K562 (cell line): ENCODE measurements at regions not wholly inside any gene's neighbourhood (a gene's known extent, or its start where the extent isn't known, plus 50 kb on each side); places are given as distances from the start of the nearest gene placed in this dataset.

Source experiments
- ATAC-seq: fragments of 200-7000 bp; cut with Tn5 transposase; 3 replicates; pipeline ENCODE4 v1.9.1; 2020; ENCODE audit warnings: moderate library complexity
- BruUV-seq: library from RNA; stranded (reverse); fragments of 400-500 nt; replicated peaks from 2 replicates; lab custom pipeline; 2021; lab: Mats Ljungman, UMichigan
- CTCF ChIA-PET: fragments of 300-600 bp; formaldehyde crosslinking; extraction: SDS; loops from one replicate; lab custom pipeline; 2021; ENCODE audit warnings: low intra/inter-chr PET ratio; lab: Yijun Ruan, JAX
- POLR2A ChIA-PET: fragments of 300-600, 350-650 bp; sonication (Branson Sonifier 250); formaldehyde crosslinking; extraction: SDS; loops from one replicate; lab custom pipeline; 2021; ENCODE audit warnings: antibody characterized with exemption, inconsistent platforms; lab: Yijun Ruan, JAX
- DNase-seq, 4 experiments: peaks; one replicate each; pipeline versions ENCODE4 v3.0.0 to v3.0.0-alpha.2; 2011 to 2018; ENCODE audit warnings: low spot score in 3 of 4, mixed read lengths in 3 of 4; ENCODE audit errors: extremely low read depth in 1 of 4
- FAIRE-seq: peaks from 2 replicates; lab custom pipeline; 2011; peaks lifted over from hg19 to GRCh38; lab: Jason Lieb, UNC
- H2AFZ ChIP-seq: 2 replicates; pipeline ENCODE4 v1.6.0; 2011; ENCODE audit warnings: low read depth, low read length, control low read depth, inconsistent platforms
- H3K27ac ChIP-seq: fragments of 200-600 bp; 3 replicates; pipeline ENCODE4 v1.8.0; 2011; ENCODE audit warnings: low read depth, mild to moderate bottlenecking, control low read depth, inconsistent platforms, low read length, moderate library complexity, mixed read lengths; ENCODE audit errors: extremely low read depth
- H3K27me3 ChIP-seq, 2 experiments: fragments of 300-600 bp in 1 of 2; 2 replicates in 1 of 2; 3 replicates in 1 of 2; pipeline versions ENCODE4 v1.6.0 to v1.8.0; 2011; ENCODE audit warnings: inconsistent platforms in 2 of 2, low read length in 2 of 2, mild to moderate bottlenecking in 1 of 2, mixed read lengths in 1 of 2, moderate library complexity in 1 of 2; ENCODE audit not compliant: control insufficient read depth in 2 of 2, insufficient read depth in 2 of 2
- H3K36me3 ChIP-seq: fragments of 300-600 bp; 3 replicates; pipeline ENCODE4 v1.8.0; 2011; ENCODE audit warnings: mild to moderate bottlenecking, low read length, inconsistent platforms; ENCODE audit not compliant: control insufficient read depth, insufficient read depth
- H3K4me1 ChIP-seq, 2 experiments: fragments of 200-600 bp in 1 of 2; replicated peaks in 1 of 2; 2 replicates in 1 of 2; 3 replicates in 1 of 2; pipeline versions ENCODE4 v1.5.1 to v1.8.0; 2011; ENCODE audit warnings: inconsistent platforms in 2 of 2, low read length in 2 of 2, mild to moderate bottlenecking in 1 of 2, mixed read lengths in 1 of 2, moderate library complexity in 1 of 2; ENCODE audit not compliant: control insufficient read depth in 2 of 2, insufficient read depth in 2 of 2
- H3K4me2 ChIP-seq: 2 replicates; pipeline ENCODE4 v1.6.1; 2011; ENCODE audit warnings: low read length, control low read depth, inconsistent platforms, mixed read lengths; ENCODE audit not compliant: insufficient read depth
- H3K4me3 ChIP-seq: fragments of 200-600 bp; sonication (generic), shearing (Covaris generic); 2 replicates; pipeline ENCODE4 v1.5.1; 2016; ENCODE audit warnings: control low read depth, inconsistent platforms
- H3K79me2 ChIP-seq: fragments of 200-600 bp; 3 replicates; pipeline ENCODE4 v1.8.0; 2011; ENCODE audit warnings: low read length, inconsistent platforms; ENCODE audit not compliant: control insufficient read depth, insufficient read depth
- H3K9ac ChIP-seq, 2 experiments: 2 replicates each; pipeline versions ENCODE4 v1.6.0 to v1.6.1; 2011; ENCODE audit warnings: low read depth in 2 of 2, low read length in 2 of 2, control low read depth in 1 of 2, inconsistent platforms in 1 of 2, mild to moderate bottlenecking in 1 of 2, mixed read lengths in 1 of 2; ENCODE audit not compliant: insufficient read depth in 1 of 2
- H3K9me1 ChIP-seq: one replicate; pipeline ENCODE4 v1.6.0; 2011; ENCODE audit warnings: inconsistent platforms, mild to moderate bottlenecking, low read length, moderate library complexity; ENCODE audit not compliant: control insufficient read depth, insufficient read depth
- H3K9me3 ChIP-seq: replicated peaks from 2 replicates; pipeline ENCODE4 v1.5.1; 2011; ENCODE audit warnings: low read depth, low read length, inconsistent platforms; ENCODE audit not compliant: control insufficient read depth, insufficient read depth
- H4K20me1 ChIP-seq: replicated peaks from 2 replicates; pipeline ENCODE4 v1.6.1; 2011; ENCODE audit warnings: low read length, inconsistent platforms, mixed read lengths; ENCODE audit not compliant: control insufficient read depth, insufficient read depth
- BRD9 ChIP-seq: fragments of 450-650 bp; IDR thresholded peaks from 2 replicates; pipeline ENCODE4 v1.6.1; 2018; ENCODE audit warnings: low read depth; ENCODE audit not compliant: partially characterized antibody
- CREBBP ChIP-seq: IDR thresholded peaks from one replicate; pipeline ENCODE4 v1.6.1; 2012; ENCODE audit warnings: low read depth, mild to moderate bottlenecking, control low read depth, inconsistent platforms, low read length
- DACH1 ChIP-seq: fragments of 450-650 bp; IDR thresholded peaks from 2 replicates; pipeline ENCODE4 v1.6.1; 2018; ENCODE audit not compliant: partially characterized antibody
- EGR1 ChIP-seq: fragments of 450-650 bp; conservative IDR thresholded peaks from 2 replicates; pipeline ENCODE4 v1.6.1; 2017; ENCODE audit warnings: mild to moderate bottlenecking
- EHMT2 ChIP-seq: fragments of 450-650 bp; IDR thresholded peaks from 2 replicates; pipeline ENCODE4 v1.6.1; 2018; ENCODE audit warnings: antibody characterized with exemption
- FOXJ2 ChIP-seq: fragments of 200-800 bp; sonication (Bioruptor generic); IDR thresholded peaks from 2 replicates; pipeline ENCODE4 v1.6.1; 2016; ENCODE audit warnings: missing genetic modification characterization, missing compliant biosample characterization
- GATA2 ChIP-seq: sonication (generic); formaldehyde crosslinking; IDR thresholded peaks from 2 replicates; pipeline ENCODE4 v1.4.0; 2020; ENCODE audit warnings: mild to moderate bottlenecking, missing genetic modification reagents
- HIVEP1 ChIP-seq: fragments of 250-450 bp; sonication (Bioruptor Pico); IDR thresholded peaks from 2 replicates; pipeline ENCODE4 v1.4.0; 2020; ENCODE audit warnings: mild to moderate bottlenecking
- MCM7 ChIP-seq, 2 experiments: fragments of 450-650 bp; IDR thresholded peaks; 2 replicates each; pipeline ENCODE4 v1.6.1; 2016 to 2018
- SPI1 ChIP-seq: IDR thresholded peaks from 2 replicates; pipeline ENCODE4 v1.6.1; 2011; ENCODE audit warnings: low read depth, low read length, control low read depth, borderline replicate concordance
- XRCC3 ChIP-seq: fragments of 450-650 bp; IDR thresholded peaks from 2 replicates; pipeline ENCODE4 v1.6.1; 2017; ENCODE audit warnings: mild to moderate bottlenecking, moderate library complexity
- YBX1 ChIP-seq: fragments of 450-650 bp; IDR thresholded peaks from 2 replicates; pipeline ENCODE4 v1.7.1; 2016; ENCODE audit warnings: mild to moderate bottlenecking
- ZNF197 ChIP-seq: fragments of 200-800 bp; sonication (Bioruptor generic); IDR thresholded peaks from 2 replicates; pipeline ENCODE4 v1.6.1; 2016; ENCODE audit warnings: low read depth, missing genetic modification characterization, missing compliant biosample characterization
- ZNF384 ChIP-seq: IDR thresholded peaks from 2 replicates; pipeline ENCODE4 v1.6.1; 2012; ENCODE audit warnings: low read depth, low read length, improper control_type of control experiment
- WGBS: fragments of 100-300 bp; shearing (Covaris generic); methylation state at CpG from one replicate; pipeline ENCODE4 v1.1.6; 2016; ENCODE audit warnings: low coverage, mixed read lengths; ENCODE audit not compliant: insufficient coverage; ENCODE audit errors: missing lambda C conversion rate; 5-methylcytosine and 5-hydroxymethylcytosine counted together
- in situ Hi-C: fragments of 300-500 bp; cut with MboI; formaldehyde crosslinking; loops from 4 replicates; pipeline ENCODE4 v1.15.0; 2018; ENCODE audit warnings: inconsistent platforms, mixed read lengths
- intact Hi-C: fragments of 100-400 bp; cut with micrococcal nuclease; formaldehyde crosslinking; loops from 2 replicates; pipeline ENCODE4 v1.14.2; 2022
- TF ChIP-seq, protein P1 (sequence below): conservative IDR thresholded peaks from 2 replicates; pipeline ENCODE4 v1.6.1; 2011; ENCODE audit warnings: low read depth, mild to moderate bottlenecking, low read length; ENCODE audit not compliant: control insufficient read depth
- TF ChIP-seq, protein P2 (sequence below): sonication (generic); formaldehyde crosslinking; IDR thresholded peaks from 2 replicates; pipeline ENCODE4 v1.8.0; 2022; ENCODE audit warnings: mild to moderate bottlenecking, missing genetic modification reagents, borderline replicate concordance

DNA sequence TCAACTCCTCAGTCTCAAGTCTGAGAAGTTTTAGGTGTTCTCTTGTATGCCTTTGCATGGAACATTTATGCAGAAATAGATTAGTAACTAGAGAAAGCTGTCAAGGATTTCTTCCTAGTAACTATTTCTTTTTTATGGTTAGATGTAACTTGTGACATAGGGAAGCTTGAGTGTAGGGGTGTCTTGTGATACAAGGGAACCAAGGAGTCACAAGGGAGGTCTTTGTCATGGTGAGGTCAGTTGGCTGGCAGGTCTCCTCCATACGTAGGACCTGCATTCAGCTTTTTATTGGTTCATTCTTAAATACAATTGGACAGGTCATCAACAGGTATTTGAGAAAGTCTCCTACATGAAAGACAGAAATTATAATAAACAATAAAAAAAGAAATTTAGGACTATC lies 394.0 kb upstream of the CCDC196 start:
- H3K9ac ChIP-seq = no peak overlapping the region
- H3K4me2 ChIP-seq = no peak overlapping the region
- in situ Hi-C loops (no loop called here), intact Hi-C loops (no loop called here)
- WGBS = 8% methylated on average over 1 of the region's 1 CpG
- H2AFZ ChIP-seq = no peak overlapping the region
- ATAC-seq = no peak
- H3K27ac ChIP-seq = no peak overlapping the region
- no TSS peak for BruUV-seq
- H3K79me2 ChIP-seq = no peaks in the 10 kb centered on the region
- H3K4me1 ChIP-seq = peaks cover 0 to 9% of the 10 kb centered on the region in 2 experiments; a peak in 1 of 5 replicates
- TF ChIP-seq HIVEP1 (CRISPR knock-in tag) = no peak
- no peak for TF ChIP-seq CREBBP
- TF ChIP-seq FOXJ2 (tag) = no peak
- no peak for TF ChIP-seq EGR1
- TF ChIP-seq XRCC3 = no peak
- TF ChIP-seq EHMT2 = no peak
- TF ChIP-seq, protein P1, sequence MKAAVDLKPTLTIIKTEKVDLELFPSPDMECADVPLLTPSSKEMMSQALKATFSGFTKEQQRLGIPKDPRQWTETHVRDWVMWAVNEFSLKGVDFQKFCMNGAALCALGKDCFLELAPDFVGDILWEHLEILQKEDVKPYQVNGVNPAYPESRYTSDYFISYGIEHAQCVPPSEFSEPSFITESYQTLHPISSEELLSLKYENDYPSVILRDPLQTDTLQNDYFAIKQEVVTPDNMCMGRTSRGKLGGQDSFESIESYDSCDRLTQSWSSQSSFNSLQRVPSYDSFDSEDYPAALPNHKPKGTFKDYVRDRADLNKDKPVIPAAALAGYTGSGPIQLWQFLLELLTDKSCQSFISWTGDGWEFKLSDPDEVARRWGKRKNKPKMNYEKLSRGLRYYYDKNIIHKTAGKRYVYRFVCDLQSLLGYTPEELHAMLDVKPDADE = no peak
- no peak for TF ChIP-seq BRD9
- no peak for TF ChIP-seq DACH1
- TF ChIP-seq YBX1 = no peak
- no peak for TF ChIP-seq SPI1
- no peak for TF ChIP-seq MCM7 (IDR thresholded peaks at IDR 0.05)
- no peak for TF ChIP-seq ZNF384
- no peak for TF ChIP-seq ZNF197 (CRISPR knock-in tag)
- TF ChIP-seq, protein P2, sequence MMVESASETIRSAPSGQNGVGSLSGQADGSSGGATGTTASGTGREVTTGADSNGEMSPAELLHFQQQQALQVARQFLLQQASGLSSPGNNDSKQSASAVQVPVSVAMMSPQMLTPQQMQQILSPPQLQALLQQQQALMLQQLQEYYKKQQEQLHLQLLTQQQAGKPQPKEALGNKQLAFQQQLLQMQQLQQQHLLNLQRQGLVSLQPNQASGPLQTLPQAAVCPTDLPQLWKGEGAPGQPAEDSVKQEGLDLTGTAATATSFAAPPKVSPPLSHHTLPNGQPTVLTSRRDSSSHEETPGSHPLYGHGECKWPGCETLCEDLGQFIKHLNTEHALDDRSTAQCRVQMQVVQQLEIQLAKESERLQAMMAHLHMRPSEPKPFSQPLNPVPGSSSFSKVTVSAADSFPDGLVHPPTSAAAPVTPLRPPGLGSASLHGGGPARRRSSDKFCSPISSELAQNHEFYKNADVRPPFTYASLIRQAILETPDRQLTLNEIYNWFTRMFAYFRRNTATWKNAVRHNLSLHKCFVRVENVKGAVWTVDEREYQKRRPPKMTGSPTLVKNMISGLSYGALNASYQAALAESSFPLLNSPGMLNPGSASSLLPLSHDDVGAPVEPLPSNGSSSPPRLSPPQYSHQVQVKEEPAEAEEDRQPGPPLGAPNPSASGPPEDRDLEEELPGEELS (CRISPR knock-in tag) = no peak
- no peak for TF ChIP-seq GATA2 (CRISPR knock-in tag)
- FAIRE-seq = no peak
- H3K36me3 ChIP-seq = no peaks in the 10 kb centered on the region
- no peaks in the 10 kb centered on the region for H3K9me1 ChIP-seq
- no peaks in the 10 kb centered on the region for H3K9me3 ChIP-seq
- no peaks in the 10 kb centered on the region for H4K20me1 ChIP-seq
- POLR2A ChIA-PET = no interaction called here
- no peak for DNase-seq
- H3K27me3 ChIP-seq = peaks cover 0 to 25% of the 10 kb centered on the region in 2 experiments; a peak in 2 of 5 replicates
- H3K4me3 ChIP-seq = no peak overlapping the region
- CTCF ChIA-PET = no interaction called here
